ENCODE measurements at regions not wholly inside any gene's neighbourhood (a gene's known extent, or its start where the extent isn't known, plus 50 kb on each side); places are given as distances from the start of the nearest gene placed in this dataset.
"Not testable (repeated sequence)": the region's sequence is repeated elsewhere in the genome, so short reads cannot be mapped to it uniquely, and the experiment has no call there.

DNA sequence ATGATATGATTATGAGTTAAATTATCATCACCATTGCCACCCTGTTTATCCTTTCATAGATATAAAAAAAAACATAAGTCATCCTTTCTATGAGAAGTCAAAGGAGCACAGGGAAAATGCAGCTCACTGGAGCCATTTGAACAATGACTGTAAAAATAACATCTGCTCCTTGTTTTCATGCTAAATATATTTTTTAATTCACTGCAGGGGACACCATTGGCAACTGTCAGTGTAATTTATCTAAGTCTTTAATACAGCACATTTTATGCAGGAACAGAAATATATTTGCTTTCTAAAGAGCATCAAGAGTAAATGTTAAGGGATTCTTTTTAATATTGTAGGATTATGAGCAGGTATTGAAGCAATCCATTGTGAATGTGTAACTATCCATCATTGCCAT lies 371.3 kb downstream of the ZBBX start:
- no peak for DNase-seq (ENCODE audit: low read depth in 4 of 4, low spot score in 3 of 4)

DNA sequence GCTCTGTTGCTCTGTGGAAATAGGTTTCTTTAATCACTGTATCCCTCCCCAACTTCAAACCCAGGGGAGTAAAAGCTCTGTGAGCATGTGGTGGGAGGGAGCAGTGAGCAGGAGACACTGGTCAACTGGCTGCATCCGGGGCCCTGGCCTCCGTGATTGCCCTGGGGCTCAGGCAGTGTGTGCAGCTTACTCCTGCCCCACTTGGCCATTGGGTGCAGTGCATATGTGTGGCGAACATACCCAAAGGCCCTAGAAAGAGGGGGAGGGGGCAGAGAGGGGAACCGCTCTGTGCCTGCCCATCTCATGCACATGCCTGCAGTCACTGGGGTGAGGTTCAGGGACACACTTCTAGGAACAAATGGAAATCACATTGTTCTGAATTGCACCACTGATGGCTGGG lies 378.7 kb downstream of the ZBBX start:
- no peak for DNase-seq (ENCODE audit: low read depth in 4 of 4, low spot score in 3 of 4)

DNA sequence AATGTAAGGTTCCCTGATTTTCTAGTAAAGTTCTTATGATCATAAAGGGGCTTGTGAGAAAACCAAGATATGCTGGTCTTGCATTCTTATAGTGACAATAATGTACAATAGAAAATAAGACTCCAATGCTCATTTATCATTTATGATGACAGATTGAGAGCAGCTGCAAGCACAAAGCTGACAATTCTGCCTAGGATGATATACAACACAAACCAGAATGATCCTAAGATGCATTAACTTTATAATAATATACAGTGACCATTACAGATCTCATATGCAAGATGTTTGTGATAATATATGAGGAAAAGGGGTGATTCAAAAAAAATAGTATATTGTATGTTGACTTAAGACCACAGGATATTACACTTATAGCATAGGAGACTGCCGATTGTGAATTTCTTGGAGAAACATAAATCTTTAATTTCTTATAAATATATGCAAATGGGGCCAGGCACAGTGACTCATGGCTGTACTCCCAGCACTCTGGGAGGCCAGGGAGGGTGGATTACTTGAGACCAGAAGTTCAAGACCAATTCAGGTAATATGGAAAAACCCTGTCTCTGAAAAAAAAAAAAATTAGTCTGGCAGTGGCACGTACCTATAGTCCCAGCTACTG lies 387.0 kb downstream of the ZBBX start:
- no peak for DNase-seq (ENCODE audit: low read depth in 4 of 4, low spot score in 3 of 4)

DNA sequence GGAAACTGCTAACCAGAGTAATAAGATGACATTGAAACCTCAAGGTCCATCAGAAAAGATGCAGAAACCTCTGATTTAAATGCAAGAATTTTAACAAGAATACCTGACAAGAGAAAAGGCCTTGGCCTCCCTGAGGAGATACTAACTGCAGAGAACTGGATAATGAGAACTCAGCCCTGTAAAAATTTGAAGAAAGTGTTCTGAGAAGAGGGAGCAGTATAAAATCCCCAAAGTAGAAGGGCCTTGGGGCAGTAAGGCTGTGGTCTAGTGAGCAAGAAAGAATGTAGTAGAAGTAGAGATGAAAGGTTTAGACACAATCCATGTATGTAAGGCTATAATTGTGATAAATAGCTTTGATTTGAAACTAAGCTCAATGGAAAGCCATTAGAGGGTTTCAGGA lies 394.1 kb downstream of the ZBBX start:
- no peak for DNase-seq (ENCODE audit: low read depth in 4 of 4, low spot score in 3 of 4)

DNA sequence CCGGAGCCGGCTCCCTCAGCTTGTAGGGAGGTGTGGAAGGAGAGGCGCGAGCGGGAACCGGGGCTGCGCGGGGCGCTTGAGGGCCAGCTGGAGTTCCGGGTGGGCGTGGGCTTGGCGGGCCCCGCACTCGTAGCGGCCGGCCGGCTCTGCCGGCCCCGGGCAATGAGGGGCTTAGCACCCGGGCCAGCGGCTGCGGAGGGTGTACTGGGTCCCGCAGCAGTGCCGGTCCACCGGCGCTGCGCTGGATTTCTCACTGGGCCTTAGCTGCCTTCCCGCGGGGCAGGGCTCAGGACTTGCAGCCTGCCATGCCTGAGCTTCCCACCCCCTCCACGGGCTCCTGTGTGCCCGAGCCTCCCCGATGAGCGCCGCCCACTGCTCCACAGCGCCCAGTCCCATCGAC lies 404.3 kb downstream of the ZBBX start:
- DNase-seq (ENCODE audit: low read depth in 4 of 4, low spot score in 3 of 4), result not testable (repeated sequence)

DNA sequence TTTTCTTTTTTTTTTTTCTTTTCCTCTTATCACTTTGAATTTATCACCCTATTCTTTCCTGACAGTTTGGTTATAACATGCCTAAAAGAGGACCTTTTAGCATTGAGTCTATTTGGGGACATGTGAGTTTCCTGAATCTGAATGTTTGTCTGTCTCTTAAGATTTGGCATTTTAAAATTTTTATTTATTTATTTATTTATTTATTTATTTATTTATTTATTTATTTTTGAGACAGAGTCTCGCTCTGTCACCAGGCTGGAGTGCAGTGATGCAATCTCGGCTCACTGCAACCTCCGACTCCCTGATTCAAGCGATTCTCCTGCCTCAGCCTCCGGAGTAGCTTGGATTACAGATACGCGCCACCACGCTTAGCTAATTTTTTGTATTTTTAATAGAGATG lies 412.4 kb downstream of the ZBBX start:
- not testable (repeated sequence) for DNase-seq (ENCODE audit: low read depth in 4 of 4, low spot score in 3 of 4)

DNA sequence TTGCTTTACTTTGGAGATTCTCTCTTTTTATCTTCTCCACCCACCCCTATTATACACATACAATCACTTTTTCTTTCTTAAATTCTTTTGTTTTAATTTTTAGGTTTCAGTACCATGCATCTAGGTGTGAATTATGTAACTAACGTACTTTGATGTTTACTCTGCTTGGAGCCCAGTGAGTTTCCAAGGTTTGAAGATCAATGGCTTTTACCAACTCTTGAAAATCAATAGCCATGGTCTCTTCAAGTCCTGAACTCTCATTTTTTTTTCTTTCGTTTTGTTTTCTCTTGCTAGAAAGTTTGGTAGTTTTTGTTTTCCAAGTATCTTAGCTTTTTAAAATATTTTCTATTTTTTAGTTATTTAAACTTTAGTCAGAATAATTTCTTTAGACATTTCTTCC lies 417.2 kb downstream of the ZBBX start:
- DNase-seq (ENCODE audit: low read depth in 4 of 4, low spot score in 3 of 4), result no peak

DNA sequence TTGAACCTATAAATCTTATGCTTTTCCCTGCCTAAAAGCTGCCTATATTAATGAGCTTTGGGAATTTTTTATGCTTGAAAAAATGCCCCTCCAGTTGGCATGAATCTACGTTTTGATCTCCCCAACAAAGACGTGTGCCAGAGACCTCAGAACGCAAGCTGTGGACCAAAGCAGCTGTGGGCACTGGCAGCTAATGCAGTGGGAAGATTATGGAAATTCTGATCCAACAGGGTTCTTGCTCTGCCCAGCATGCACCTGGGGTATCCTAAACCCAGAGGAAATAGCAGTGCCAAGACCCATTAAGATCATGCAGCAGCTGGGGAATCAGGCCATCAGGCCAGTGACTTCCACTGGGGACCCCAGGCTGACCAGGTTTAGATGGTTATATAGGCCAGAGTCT lies 423.0 kb downstream of the ZBBX start:
- no peak for DNase-seq (ENCODE audit: low read depth in 4 of 4, low spot score in 3 of 4)

DNA sequence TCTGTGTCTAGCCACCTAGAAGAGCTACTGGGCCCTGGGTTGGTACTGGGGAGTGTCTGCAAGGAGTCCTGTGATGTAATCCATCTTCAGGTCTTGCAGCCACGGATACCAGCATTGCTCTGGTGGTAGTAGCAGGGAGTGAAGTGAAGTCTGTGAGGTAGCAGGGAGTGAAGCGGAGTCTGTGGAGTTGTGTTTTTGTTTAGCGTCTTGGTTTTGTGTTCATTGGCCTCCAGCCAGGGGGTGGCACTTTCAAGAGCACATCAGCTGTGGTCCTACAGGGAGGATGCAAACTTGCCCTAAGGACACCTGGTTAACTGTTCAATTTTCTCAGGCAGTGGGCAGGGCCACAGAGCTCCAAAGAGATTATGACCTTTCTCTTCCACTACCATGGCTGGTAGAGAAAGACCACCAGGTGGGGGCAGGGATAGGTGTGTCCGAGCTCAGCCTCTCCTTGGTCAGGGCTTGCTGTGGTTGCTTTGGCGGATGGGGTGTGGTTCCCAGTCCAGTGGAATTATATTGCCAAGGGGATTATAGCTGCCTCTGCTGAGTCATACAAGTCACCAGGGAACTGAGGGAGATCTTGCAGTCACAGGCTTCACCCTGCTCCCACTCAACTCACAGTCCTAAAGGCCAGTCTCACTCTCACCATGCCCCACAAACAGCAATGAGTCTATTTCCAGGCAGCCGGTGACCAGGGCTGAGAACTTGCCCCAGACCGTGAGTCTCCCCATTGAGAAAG lies 424.7 kb downstream of the ZBBX start:
- DNase-seq (ENCODE audit: low read depth in 4 of 4, low spot score in 3 of 4), result no peak

DNA sequence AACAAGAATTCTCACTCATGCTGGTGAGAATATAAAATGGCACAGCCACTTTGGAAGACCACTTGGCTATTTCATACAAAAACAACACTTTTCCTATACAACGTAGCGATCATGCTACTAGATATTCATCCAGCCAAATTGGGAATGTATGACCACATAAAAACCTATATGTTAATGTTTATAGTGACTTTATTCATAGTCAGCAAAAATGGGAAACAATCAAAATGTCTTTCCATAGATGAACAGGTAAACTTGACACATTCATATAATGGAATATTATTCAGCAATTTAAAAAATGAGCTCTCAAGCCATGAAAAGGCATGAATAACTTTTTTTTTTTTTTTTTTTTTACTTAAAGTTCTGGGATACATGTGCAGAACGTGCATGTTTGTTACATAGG lies 445.2 kb downstream of the ZBBX start:
- no peak for DNase-seq (ENCODE audit: low read depth in 4 of 4, low spot score in 3 of 4)

DNA sequence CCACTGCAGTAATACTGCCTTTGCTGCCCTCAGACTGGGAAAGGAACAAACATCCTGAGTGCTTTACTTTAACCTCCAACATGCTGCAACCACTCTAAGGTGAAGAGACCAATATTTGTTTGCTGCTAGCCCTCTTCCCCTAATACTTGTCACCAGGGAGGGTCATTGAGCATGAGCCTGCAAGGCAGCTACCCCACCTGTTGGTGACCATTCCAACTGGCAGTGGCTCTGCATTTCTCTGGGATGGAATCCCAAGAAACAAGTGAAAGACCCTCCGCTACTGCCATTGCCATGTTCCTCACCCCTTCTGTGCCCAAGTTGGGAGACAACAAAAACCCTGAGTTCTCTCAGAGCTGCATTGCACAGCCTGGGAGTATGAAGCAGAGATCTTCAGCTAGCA lies 462.7 kb downstream of the ZBBX start:
- no peak for DNase-seq (ENCODE audit: low read depth in 4 of 4, low spot score in 3 of 4)

DNA sequence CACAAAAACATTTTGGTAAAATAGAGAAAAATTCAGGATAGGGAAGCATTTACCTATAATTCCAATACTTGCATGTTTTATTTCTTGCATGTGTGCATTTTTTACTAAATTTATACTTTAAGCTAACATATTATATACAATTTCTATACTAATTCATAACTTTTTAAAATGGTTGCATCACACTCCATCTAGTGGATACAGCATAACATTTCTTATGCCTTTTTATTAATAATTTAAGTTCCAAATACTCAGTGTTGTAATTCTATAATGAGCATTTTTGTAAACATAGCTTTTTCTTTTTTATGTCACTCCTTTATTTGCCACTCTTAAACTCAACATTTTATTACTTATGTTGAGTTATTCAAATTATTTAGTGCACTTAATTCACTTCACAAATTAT lies 477.7 kb downstream of the ZBBX start:
- DNase-seq (ENCODE audit: low read depth in 4 of 4, low spot score in 3 of 4), result no peak

DNA sequence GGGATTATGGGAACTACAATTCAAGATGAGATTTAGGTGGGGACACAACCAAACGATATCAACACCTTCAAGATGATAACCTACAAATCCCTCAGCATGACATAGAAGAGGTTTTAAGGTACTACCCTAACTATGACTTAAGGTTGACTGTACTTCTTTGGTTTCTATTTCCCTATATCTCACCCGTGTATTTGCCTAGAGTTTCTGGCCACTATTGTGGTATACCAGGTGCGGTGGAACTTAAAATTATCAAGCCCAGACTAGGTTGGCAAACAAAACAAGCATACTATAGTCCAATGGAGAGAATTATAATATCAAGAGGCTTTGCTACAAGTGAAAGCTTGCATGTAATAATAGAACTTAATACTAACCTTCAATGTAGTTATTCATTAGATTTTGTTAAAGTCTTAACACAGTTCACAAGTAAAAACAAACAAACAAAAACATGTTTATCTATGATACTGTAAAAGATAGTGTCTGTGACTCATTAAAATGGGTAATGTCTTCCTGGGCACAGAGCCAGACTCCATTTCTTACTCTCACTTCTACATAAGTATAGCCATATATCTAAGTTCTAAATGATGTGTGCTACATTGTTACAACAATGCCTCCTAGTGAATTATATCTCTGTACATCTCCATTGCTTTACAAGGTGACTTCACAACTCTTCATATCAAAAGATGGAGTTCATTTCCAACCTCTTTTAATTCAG lies 479.1 kb downstream of the ZBBX start:
- no peak for DNase-seq (ENCODE audit: low read depth in 4 of 4, low spot score in 3 of 4)

DNA sequence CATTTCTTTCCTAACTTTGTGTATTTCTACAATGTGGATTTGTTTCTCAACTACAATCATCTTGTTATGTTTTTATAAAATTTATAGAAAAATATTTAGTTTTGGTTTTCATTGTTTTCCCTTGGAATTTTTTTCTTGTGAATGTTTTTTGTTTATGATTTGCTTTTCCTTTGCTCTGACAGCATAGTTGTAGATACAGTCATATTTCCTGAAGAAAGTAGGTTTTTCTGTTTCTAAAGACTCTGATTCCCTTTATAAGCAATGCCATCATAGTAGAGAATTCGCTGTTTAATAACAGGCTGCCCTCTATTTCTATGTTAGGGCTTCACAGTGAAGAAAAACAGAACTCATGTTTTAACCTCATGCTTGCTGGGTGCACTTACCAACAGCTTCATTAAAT lies 482.3 kb downstream of the ZBBX start:
- no peak for DNase-seq (ENCODE audit: low read depth in 4 of 4, low spot score in 3 of 4)

DNA sequence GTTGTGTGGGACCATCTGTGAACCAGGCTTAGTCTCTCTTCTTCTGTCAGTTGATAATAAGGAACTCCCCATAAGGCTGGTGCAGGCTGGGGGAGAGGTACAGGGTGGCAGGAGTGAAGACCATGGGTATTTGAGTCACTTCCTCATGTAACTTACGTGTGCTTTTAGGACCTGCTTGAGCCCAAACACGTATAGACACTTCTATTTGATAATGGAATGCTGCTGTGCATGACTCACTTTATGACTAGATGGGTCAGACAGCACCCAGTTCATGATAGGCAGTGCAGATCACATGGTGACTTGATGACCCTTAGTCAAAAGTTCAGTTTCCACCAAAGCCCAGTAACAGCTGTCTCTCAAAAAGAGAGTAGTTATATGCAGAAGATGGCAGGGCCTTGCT lies 490.9 kb downstream of the ZBBX start:
- no peak for DNase-seq (ENCODE audit: low read depth in 4 of 4, low spot score in 3 of 4)

DNA sequence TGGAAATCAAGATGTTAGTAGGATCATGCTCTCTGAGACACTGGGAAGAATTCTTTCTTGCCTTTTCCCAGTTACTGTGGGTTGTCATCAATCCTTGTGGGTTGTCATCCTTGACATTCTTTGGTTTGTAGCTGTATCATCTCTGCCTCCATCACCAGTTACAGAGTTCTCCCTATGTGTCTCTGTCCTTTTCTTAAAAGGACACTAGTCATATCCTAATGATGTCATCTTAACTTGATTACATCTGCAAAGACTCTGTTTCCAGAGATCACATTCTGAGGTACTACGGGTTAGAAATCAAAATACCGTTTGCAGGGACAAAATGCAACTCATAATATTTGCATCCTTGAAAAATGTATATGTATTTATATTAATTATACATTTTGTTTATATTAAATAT lies 500.4 kb downstream of the ZBBX start:
- no peak for DNase-seq (ENCODE audit: low read depth in 4 of 4, low spot score in 3 of 4)

DNA sequence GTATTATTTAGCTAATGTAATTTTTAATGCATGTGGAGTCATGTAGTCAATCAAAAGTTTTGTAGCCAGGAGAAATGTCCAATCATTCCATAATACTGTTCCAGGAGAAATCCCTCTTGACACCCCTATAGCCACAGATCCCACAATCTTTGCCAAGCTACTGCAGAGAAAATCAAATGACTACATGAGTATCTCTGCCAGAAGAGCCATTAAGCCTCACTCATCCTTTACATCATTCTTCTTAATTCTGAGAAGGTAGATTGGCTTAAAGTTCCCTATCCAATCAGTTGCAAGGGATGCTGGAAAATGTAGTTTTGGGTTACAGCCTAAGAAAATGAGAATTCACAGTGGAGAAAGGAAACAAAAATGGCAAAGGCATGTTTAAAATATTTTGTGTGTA lies 502.1 kb downstream of the ZBBX start:
- no peak for DNase-seq (ENCODE audit: low read depth in 4 of 4, low spot score in 3 of 4)

DNA sequence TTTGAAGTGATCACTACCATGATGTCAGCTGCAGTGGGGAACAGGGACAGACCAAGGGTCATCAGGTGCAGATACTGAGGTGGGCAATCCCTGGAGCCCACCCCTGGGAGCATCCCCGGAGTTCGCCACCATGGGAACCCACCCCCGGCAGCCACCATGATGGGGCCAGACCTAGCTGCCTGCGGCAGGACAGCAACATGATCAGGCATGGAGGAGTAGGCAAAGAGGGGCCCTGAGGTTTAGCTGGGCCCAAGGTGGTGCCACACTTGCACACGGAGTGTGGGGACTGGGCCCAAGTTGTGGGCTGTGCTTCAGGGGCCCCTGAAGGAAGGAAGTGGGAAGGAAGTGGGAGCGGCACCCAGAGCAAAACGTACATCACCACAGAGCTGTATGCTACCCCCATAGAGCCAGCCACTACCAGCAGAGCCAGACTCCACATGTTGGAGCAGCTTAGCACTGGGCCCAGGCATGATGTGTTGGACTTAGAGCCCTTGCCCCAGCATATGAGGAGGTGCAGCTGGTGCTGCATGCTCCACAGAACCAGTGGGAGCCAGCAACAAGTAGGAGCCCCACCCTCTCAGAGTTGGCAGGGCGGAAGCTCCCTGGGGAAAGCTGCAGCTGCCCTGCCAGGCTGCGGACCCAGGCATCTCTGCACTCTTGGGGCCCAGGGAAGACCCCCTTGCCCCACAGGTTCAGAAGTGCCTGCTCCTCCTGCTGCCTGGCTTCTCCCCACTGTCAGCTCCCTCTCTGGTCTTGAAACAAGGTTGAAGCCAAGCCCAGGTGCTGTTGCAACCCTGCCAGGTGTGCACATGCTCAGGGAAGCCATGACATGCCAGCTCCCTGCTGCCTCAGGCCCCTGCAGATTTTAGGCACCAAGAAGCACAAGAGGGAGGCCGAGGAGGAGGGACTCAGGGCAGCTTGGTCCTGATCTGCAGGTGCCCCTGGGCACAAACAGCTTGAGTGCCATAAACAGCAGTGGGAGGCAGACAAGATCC lies 515.3 kb downstream of the ZBBX start:
- no peak for DNase-seq (ENCODE audit: low read depth in 4 of 4, low spot score in 3 of 4)

DNA sequence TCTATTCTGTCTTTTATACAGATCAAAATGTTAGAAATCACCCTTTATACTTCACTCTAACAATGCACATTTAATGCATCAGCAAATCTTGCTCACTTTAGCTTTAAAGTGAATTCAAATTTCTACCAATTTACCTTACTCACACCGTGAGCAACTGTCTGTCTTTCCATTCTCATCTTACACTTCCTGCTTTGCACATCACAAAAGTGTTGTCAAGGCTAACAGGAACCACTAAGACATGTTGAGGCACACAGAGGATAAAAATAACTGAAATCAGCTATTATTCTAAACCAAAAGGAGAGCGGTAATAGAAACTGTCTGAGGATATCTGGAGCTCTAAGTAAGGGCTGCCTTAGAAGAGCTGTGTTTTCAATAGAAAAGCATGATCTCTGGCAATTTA lies 519.9 kb downstream of the ZBBX start:
- DNase-seq (ENCODE audit: low read depth in 4 of 4, low spot score in 3 of 4), result no peak

DNA sequence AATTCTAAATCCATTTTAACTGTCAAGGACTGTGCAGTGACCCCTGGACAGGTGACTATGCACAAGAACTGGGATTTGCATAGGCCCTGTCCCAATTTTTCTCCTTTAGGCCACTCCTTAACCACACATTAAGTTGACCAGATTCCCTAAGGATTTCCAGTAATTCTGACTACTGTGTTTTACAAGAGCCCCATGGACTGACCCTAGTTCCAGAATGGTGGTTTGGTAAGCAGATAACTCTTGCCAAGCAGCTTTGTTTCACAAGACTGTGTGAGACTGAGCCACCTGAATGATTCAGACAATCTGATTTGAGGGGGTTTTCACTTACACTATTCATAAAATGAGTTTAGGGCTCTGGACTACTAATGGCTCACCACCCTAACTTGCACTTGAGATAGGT lies 535.8 kb downstream of the ZBBX start:
- DNase-seq (ENCODE audit: low read depth in 4 of 4, low spot score in 3 of 4), result no peak

DNA sequence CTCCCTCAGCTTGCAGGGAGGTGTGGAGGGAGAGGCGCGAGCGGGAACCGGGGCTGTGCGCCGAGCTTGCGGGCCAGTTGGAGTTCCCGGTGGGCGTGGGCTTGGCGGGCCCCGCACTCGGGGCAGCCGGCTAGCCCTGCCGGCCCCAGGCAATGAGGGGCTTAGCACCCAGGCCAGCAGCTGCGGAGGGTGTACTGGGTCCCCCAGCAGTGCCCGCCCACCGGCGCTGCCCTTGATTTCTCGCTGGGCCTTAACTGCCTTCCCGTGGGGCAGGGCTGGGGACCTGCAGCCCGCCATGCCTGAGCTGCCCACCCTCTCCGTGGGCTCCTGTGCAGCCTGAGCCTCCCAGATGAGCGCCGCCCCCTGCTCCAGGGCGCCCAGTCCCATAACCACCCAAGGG lies 537.3 kb downstream of the ZBBX start:
- DNase-seq (ENCODE audit: low read depth in 4 of 4, low spot score in 3 of 4), result not testable (repeated sequence)

All from left renal pelvis (tissue), 4 donors.